Kidney capillary endothelial cell (primary cell): ENCODE measurements at regions not wholly inside any gene's neighbourhood (a gene's known extent, or its start where the extent isn't known, plus 50 kb on each side); places are given as distances from the start of the nearest gene placed in this dataset.

Experiments used
- DNase-seq: peaks from one replicate; pipeline ENCODE4 v3.0.0-alpha.2; 2018; ENCODE audit warnings: low spot score

DNA sequence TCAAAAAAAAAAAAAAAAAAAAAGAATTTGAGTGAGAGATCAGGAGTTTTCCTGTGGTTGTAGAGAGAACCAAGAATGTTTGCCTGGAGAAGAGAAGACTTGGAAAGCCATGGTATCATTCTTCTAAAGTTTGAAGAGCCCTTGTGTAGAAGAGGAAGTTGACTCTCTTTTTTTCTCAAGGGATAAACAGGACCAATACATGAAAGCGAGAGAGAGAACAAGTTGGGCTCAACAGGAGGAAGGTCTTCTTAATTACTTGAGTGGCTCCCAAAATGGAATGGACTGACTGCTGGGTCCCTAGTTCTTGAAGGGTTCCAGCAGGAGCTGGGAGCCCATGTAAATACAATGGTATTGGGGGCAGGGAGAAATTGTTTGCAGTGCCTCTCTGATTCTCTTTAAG is 173.3 kb upstream of the ADO start:
- no peak for DNase-seq

DNA sequence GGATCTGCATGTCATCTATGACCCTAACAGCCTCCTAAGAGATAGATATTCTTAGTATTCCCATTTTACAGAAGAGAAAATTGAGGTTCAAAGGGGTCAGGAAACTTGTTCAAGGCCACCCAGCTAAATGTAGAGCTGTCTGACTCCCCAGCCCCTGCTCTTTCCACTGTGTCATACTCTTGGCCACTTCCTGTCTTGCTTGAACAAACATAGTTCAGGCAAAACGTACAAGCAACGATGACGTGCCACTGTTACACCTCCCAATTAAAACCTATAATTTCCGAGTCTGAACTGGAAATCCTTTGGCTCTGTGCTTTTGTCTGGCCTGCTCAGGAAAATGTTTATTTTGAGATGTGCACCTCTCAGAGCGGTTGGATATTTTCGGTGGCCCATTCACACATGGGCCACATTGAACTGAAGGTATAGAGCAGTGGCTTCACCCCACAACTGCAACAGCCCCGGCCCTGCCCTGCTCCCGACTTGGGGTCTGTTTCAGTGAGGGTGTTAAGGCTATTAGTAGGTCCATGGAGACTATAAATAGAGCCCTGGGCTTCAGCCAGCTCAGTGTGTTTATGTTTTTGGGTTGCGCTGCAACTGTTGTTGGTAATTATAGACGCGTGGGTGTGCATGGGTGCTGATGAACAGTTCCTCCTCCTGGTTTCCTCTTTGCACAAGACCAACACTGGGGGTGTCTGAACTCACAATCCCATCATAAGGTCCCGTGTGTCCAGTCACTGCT is 172.3 kb upstream of the ADO start:
- no peak for DNase-seq

DNA sequence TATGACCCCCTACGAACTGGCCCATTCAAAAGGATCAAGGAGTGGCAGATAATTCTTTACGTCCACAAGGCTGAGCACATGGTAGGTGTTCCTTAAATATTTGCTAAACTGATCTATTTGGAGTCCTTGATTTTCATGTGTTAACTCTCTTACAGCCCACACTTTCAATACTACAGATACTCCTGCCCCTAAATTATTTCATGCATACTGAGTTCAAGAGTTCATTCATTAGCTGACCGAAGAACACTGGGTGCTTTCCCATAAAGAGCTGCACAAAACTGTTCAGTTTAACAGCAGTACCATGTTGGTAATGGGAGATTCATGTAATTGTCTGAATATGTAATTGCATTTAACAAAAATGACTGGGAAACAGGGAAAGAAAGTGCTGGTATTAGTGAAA is 170.5 kb upstream of the ADO start:
- no peak for DNase-seq

DNA sequence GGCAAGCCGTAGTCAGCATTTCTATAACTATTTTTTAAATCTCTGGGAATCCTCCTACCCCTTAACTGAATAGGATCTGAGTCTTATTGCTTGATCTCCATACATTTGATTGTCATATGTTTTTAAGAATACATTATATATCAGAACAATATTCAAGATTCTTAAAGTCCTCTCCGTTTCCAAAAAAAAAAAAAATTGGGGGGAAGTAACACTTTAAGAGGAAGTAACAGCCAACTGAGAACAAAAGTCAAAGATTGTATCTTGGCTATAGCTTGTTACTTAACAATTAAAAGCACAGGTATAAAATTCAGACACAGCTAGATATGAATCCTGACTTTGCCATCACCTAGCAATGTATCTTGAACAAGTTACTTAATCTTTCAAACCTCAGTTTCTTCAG is 169.9 kb upstream of the ADO start:
- no peak for DNase-seq

DNA sequence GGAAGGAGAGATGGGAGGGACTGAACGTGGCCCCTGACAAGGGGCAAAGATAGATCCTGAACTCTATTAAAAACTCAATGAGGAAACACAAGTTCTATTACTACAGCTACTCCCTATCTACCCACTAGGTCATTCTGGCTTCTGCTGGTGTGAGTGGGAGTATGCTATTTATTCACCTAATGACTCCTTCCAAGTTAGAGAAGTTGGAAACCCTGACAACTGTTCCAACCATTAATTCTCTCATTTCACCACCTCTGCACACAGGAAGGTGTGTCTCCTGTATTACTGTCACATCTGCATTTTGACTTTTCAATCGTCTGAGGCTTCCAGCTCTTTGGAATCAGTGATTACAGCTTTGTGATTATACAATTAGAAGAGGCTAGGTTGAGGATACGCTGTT is 169.4 kb upstream of the ADO start:
- DNase-seq, result no peak

DNA sequence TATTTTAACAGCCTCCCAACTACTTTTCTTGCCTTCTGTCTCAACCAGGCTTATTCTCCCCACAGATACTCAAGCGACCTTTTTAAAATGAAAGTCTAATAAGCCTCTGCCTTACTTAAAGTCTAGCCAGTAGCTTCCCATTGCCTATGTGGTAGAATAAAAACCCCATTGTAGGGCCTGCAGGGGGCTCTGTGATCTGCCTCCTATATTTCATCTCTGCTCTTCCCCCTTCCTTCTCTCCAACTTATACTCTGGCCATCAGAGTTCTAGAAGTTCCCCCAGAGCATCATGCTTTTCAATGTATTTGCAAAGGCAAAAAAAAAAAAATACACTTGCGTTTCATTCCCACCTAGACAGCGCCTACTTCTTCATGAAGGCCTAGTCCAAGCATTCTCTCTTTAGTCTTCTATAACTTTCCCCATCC is 167.7 kb upstream of the ADO start:
- DNase-seq, result no peak

DNA sequence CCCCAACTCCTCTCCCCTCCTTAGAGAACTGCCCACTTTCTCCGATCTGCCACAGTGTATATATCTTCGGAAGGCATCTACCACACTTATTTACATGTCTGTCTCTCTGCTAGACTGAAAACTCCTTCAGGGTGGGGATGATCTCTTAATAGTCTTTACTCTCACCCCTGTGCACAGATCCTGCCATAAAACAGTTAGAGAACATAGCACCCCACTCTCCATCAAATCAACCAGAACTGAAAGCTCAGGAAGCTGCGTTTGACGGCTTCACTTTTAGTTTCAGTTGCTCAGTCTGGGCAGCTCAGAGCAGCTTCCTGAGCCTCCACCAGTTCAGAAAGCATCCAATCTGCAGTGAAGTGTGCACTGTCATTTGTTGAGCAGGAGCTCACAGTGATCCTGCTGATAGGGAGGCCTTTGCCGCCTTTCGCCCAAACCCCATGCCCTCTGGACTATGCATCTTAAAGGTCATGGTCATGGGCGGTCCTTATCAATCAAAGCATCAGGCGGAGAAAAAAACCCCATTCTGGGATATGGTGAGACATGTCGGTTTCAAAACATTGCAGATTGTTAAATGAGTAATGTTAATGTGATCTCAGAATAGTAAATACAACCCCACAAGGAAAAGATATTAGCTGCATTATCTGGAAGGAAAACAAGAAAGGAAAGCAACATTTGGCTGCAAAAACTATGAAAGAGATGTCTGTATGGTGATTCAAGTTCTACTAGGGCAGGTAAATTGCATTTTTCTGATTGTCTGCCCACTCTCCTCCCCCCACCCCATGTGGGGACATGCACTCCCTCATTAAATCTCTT is 167.1 kb upstream of the ADO start:
- DNase-seq, result no peak

DNA sequence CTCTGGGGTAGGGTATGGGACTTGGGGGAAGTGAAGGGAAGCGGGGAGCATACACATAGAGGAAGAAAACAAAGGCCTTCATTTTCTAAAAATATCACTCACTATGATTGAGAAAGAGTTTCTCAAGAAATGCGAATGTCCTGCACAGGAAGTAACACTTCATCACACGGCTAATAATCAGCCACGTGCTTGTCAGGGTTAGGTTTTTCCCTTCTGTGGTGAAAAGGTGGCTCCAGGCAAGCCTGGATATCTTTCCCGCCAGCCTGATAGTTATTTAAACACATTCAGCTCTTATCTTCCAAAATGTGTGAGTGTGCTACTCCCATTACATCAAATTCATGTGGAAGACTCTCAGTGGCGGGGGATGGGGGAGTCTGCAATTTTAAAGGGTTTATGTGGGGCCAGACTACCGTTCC is 166.4 kb upstream of the ADO start:
- no peak for DNase-seq

DNA sequence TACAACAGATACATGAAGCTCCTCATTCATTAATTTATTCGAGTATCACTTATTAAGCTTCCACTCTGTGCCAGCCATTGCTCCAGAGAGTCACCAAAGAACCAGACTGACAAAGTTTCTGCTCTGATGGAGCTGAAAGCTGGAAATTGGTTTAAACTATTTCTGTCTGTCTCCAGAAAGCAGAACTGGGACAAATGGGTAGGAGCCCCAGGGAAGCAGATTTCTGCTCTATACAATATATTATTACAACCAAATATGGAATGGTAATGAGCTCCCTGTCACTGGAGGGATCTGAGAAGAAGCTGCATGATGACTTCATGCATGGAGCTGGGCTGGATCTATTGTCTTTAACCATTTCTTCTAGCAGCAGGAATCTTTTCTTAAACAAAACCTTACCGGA is 165.4 kb upstream of the ADO start:
- no peak for DNase-seq

DNA sequence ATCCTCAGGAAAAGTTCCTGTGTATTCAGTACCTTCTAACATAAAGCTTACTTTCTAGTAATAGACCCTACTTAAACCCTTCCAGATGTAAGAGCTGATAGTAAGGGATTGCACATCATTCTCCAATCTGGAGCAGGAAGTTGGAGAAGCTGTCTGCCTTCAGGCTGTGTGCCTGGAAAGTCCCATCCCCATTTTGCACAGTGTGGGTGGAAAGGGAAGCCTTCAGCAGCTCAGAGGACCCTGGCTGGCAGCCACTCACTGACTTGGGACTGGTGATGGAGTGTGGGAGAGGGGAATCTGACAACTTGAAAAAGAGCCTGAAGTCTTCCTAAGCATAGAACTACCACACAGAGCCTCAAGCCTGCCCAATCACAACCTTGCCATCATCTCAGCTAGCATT is 164.1 kb upstream of the ADO start:
- DNase-seq, result no peak

DNA sequence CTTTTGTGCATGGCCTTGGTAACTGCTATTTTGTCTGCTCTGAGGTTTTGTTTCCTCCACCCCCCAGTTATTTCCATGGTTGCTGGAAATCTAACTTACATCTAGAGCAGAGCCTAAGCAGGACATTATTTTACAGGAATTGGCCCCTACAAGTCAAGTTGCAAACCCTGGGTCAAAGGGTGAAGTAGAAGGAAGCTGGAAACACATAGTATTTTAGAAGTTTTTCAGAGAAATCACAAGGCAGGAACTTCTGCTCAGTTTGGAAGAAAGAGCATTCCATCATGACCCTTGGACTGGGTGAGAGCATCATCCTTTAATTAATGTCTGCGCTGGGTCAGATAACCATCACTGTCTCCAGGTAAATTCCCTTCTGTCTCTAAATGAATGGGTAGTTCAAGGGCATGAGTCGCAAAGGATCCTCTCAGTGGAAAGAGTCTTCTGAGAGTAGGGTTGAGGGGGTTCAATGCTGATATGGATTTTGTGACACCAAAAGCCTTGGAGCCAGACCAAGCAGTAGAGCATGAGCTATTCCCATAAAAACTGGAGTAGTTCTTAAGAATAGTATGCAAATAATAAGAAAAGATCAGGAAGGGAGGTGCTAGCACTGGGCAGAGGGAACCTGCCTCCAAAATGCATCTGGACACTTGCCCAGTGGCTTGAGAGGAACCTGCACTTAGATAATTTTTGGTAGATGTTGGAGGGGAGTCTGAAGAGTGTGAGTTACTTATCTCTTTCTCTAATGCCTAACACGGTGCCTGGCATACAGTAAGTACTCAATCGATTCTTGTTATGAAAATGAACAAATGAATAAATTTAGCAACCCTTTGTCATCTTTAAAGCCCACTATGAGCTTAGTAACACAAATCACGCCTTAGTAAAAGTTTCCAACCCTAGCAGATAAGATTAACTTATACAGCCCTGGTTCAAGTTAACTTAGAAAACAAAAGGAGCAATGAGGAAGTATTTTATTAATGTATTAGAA is 160.6 kb upstream of the ADO start:
- DNase-seq, result no peak

DNA sequence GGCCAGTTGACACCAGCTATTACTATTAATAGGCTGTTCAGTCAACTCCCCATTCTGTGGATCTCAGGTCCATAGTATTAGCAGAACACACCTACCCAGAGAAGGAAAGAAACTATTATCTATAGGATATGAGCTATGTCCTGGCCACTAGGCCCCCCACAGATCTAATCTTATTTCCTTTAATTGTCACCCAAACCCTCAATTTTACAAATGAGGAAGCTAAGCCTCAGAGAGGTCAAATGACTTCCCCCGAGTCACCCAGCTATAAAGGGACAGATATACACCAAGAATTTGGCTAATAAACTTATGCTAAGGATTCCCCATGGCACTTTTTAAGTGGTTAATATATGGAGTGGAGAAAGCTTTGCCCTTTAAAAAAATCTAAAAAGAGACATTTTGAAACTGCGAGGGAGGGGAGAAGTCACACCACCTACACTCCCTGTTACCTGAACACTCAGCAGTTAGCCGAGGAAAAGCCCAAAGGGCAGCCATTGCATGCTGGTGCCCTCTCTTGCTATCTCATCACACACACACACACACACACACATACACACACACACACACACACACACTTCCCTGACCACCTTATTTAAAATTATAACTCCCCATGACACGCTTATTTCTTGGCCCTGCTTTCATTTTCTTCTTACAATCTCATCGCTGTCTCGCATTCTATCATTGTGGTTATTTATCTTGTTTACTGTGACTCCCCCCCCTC is 157.0 kb upstream of the ADO start:
- no peak for DNase-seq

DNA sequence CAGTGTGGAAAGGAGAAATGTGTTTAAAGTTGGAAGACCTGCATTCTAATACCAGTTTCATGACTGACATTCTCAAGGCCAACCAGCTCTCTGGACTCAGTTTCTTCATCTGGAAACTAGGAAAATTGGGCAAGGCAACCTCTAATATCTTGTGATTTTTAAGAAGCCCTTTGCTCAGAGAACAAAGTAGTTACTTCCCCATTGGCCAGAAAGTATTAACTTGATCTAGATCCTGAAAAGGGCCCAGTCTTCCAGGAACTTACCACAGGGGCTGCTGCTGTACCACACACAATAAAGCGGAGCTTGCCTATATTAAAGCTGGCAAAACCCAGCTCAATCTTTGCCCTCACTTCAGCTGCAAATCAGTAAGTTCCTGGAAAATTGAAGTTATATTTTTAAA is 155.6 kb upstream of the ADO start:
- no peak for DNase-seq

DNA sequence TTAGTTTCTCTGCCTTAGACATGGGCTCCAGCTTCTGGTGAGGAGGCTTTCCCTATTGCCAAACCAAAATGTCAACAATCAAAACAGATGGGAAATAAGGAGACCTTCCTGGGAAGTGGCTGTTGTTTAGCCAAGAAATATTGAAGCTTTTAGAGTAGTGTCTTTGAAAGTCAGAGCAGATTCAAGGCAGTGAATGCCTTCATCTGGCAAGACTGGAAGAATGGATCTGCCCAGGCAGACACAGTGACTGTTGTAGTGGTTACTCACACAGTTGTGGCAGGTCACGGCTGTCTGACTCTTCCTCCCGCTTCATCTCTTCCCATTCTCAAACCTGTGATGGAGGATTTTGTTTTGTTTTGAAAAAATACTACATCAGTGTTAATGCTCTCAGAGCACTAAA is 154.1 kb upstream of the ADO start:
- DNase-seq, result no peak

DNA sequence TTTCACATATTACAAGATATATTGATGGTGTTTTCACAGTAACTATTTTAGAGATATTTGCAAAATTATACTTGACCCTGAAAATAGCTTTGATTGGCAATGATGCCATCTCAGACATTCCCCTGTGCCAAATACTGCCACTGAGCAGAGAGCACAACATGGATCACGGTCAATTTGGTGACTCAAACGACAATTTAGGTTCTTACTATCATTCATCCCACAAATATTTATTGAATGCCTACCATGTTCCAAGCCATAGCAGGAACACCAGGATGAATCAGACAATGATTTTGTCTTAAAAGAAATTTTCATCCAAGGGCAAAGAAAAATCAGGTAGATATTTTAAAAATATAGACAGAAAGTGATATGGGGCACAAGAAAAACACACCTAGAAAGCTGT is 153.2 kb upstream of the ADO start:
- DNase-seq, result no peak

DNA sequence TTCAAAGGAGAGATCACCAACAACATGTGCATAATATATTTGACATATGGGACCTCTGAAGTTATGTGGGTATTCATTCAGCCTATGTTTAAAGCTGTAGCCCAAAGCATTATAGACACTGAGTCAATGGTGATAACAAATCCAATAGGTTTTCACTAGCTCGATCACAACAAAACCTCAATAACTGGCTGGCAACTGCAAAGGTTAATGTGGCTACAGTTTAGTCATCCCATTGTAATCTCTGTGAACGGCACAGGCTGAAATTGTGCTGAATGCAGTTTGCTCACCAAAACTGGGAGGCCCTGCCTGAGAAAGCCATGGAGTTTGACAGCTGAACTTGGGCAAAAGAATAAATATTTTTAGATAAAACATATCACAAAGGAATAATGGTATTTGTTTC is 152.4 kb upstream of the ADO start:
- no peak for DNase-seq

DNA sequence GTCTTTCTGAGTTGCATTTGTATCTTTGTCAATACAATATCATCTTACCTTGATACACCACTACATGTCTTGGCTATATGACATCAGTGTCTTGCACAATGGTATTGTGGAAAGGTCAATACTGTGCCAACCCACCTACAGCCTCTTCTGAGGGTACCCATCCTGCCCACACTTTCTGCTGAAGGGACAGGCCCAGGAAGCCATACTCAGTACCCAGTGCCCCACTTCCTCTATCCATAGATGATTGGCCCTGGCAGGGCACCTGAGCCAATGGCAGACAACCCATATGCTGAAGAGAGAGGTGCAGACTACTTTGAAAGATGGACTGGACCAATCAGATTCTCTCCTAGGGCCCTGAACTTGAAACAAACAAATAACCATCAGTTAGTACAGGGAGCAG is 152.0 kb upstream of the ADO start:
- no peak for DNase-seq

DNA sequence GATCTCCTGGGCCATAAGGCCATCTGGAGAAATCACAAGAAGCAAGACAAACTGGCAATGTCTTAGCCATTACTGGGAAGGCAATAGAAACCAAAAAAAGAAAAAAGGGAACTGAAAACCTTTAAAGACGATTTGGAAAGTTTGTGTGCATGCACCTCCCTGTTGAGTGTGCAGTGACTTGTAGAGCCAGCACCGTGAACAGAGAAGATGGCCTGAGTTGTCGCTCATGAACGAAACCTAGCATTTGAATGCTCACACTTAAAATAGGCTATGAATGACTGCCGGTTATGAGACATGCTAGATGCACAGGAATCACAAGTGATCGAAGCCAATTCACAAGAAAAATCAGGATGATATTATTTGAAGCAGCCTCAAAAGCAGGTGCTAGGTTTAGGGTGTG is 151.3 kb upstream of the ADO start:
- no peak for DNase-seq

DNA sequence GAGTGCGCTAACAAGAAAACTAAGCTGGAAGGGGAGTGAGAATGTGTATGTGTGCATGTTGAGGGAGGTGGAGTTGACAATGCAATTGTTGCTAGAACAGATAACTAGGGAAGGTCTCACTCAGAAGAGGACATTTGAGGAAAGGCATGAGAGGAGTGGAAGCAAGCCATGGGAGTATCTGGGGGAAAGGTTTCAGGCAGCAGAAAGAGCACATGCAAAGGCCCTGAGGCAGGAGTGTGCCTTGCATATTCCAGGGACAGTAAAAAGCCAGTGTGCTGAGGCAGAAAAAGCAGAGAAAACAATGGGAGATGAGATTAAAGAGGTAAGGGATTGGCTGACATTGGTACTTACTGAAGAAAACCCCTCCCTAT is 149.6 kb upstream of the ADO start:
- no peak for DNase-seq

DNA sequence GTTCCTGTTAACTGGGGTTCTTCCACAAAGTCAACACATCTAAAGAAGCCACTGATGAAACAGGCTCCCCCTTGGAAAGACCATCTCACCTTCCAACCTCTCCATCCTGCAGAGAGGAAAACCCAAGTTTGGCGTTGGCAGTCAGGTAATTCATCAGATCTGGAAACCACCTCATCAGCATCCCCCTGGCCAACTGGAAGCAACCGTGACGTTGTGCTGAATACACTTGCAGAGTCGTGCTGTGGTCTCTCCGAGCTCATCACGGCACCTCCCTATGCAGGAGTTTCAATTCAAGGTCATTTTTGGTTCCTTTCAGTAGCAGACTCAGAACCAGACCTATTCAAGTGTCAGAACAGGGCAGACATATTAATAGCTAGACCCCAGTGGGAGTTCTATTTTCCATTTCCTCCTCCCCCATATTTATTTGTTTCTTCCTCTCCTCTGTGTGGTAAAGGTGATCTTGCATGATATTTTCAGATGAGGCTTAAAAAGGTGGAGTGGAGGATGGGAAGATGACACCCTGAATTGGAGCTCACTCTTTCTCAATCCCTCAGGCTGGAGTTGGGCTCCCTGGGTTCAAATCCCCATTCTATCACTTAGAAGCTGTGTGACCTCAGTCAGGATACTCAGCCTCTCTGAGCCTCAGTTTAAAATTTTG is 149.1 kb upstream of the ADO start:
- no peak for DNase-seq

DNA sequence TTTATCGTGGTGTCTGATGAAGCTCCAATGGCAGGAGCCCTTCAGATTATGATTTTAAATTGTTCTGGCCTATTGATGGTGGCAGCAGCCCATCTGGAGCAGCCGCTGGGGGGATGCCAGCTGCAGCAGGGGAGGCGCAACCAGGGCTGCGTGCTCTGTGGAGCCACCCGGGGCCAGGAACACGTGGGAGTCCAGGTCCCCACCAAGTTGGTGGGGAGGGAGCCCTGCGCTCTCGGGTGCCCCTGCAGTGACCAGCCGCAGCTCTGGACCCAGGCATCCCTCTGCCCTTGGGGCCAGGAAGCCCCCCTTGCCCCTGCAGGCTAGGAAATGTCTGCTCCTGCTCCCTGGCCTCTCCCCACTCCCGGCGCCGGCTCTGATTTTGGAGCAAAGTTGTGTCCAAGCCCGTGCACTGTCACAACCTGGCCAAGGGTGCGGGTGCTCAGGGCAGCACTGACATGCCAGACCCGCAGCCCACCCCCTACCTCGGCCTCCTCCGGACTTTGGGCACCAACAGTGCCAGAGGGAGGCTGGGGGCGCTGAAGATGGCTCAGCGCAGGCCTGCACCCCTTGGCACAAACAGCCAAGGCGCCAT is 147.2 kb upstream of the ADO start:
- DNase-seq, result no peak
